H1 (cell line): ENCODE measurements at regions not wholly inside any gene's neighbourhood (a gene's known extent, or its start where the extent isn't known, plus 50 kb on each side); places are given as distances from the start of the nearest gene placed in this dataset.

ENCODE experiments used
- EGR1 ChIP-seq: IDR thresholded peaks from 2 replicates; pipeline ENCODE4 v1.6.1; 2011; ENCODE audit warnings: low read depth, low read length, borderline replicate concordance
- RAD21 ChIP-seq, 2 experiments: IDR thresholded peaks in 1 of 2; conservative IDR thresholded peaks in 1 of 2; 2 replicates each; pipeline ENCODE4 v1.6.1; 2011; ENCODE audit warnings: low read depth in 2 of 2, low read length in 2 of 2, improper control_type of control experiment in 1 of 2, inconsistent platforms in 1 of 2, mild to moderate bottlenecking in 1 of 2, moderate library complexity in 1 of 2
- RNF2 ChIP-seq: fragments of 200-900, 300-1000 bp; sonication (generic); IDR thresholded peaks from 2 replicates; pipeline ENCODE4 v1.7.1; 2016; ENCODE audit warnings: borderline replicate concordance, low read depth, mild to moderate bottlenecking, antibody characterized with exemption, low read length; ENCODE audit not compliant: poor library complexity, severe bottlenecking; ENCODE audit errors: missing control alignments
- TAF1 ChIP-seq: IDR thresholded peaks from 2 replicates; pipeline ENCODE4 v1.6.1; 2011; ENCODE audit warnings: mild to moderate bottlenecking, low read depth, low read length

GRCh38 chr13:82847595-82847994, 1034.7 kb downstream of the SLITRK1 start (continued):
- TF ChIP-seq RAD21 (IDR thresholded peaks at IDR 0.05 in 1 of 2, conservative IDR thresholded peaks at IDR 0.05 in 1 of 2; ENCODE audit: low read depth in 2 of 2, low read length in 2 of 2) (peak; percentile 34 to 46), EGR1 (no peak), TAF1 (no peak), RNF2 (no peak)
